Naive thymus-derived CD8-positive, alpha-beta T cell (primary cell): ENCODE measurements at regions not wholly inside any gene's neighbourhood (a gene's known extent, or its start where the extent isn't known, plus 50 kb on each side); places are given as distances from the start of the nearest gene placed in this dataset.
"Not testable (repeated sequence)": the region's sequence is repeated elsewhere in the genome, so short reads cannot be mapped to it uniquely, and the experiment has no call there.

Experiments
- ATAC-seq, 2 donors: fragments of 150-1000 bp; cut with Tn5 transposase in 1 of 2; sonication (Bioruptor Pico), chemical (Tn5 transposase) in 1 of 2; 1 replicate in 1 of 2; 2 replicates in 1 of 2; pipeline ENCODE4 v1.10.0; 2021; ENCODE audit warnings: mild to moderate bottlenecking in 2 of 2, moderate library complexity in 2 of 2
- POLR2A ChIA-PET: fragments of 350-600 bp; sonication (Branson Sonifier 250); formaldehyde crosslinking; loops from one replicate; lab custom pipeline; 2021; ENCODE audit warnings: antibody characterized with exemption; lab: Charles Lee
- DNase-seq, 10 donors: peaks; one replicate each; pipeline versions ENCODE4 v3.0.0 to v3.0.0-alpha.2; 2020 to 2022
- H3K27ac Mint-ChIP-seq, 10 donors: one replicate each; pipeline ENCODE4 v1.8.0; 2020 to 2022; ENCODE audit warnings: mild to moderate bottlenecking in 10 of 10, mixed read lengths in 10 of 10, moderate library complexity in 4 of 10, inconsistent platforms in 1 of 10
- H3K27me3 Mint-ChIP-seq, 5 donors: one replicate each; pipeline ENCODE4 v1.8.0; 2021 to 2022; ENCODE audit warnings: mixed read lengths in 5 of 5
- H3K36me3 Mint-ChIP-seq, 3 donors: one replicate each; pipeline ENCODE4 v1.8.0; 2020 to 2022; ENCODE audit warnings: mixed read lengths in 3 of 3, mild to moderate bottlenecking in 2 of 3, inconsistent platforms in 1 of 3
- H3K4me1 Mint-ChIP-seq, 4 donors: one replicate each; pipeline ENCODE4 v1.8.0; 2021 to 2022; ENCODE audit warnings: mixed read lengths in 4 of 4
- H3K4me3 Mint-ChIP-seq, 10 donors: one replicate each; pipeline ENCODE4 v1.8.0; 2020 to 2022; ENCODE audit warnings: mild to moderate bottlenecking in 10 of 10, mixed read lengths in 10 of 10, moderate library complexity in 6 of 10, inconsistent platforms in 1 of 10
- H3K9me3 Mint-ChIP-seq, 9 donors: one replicate each; pipeline ENCODE4 v1.8.0; 2020 to 2022; ENCODE audit warnings: mixed read lengths in 9 of 9, mild to moderate bottlenecking in 3 of 9, inconsistent platforms in 1 of 9, moderate library complexity in 1 of 9

GRCh38 chr6:109261811-109262210 is 120.5 kb downstream of the CD164 start:
- DNase-seq (no peak), ATAC-seq (no peak)
- H3K4me3 Mint-ChIP-seq: no peak overlapping the region
- H3K4me1 Mint-ChIP-seq: peaks cover 0 to 3% (median 1%) of the 10 kb centered on the region in 4 donors
- no peak overlapping the region for H3K27ac Mint-ChIP-seq
- POLR2A ChIA-PET: interaction anchor here (0.7 kb wide), 1 partner anchor 706 kb away, joined by 3 read pairs; no protein-coding TSS in a partner anchor
- peaks cover 0 to 2% (median 0%) of the 10 kb centered on the region in 5 donors for H3K27me3 Mint-ChIP-seq
- peaks cover 0 to under 1% (median 0%) of the 10 kb centered on the region in 9 donors for H3K9me3 Mint-ChIP-seq
- peaks cover 0 to 1% (median 0%) of the 10 kb centered on the region in 3 donors for H3K36me3 Mint-ChIP-seq

DNA sequence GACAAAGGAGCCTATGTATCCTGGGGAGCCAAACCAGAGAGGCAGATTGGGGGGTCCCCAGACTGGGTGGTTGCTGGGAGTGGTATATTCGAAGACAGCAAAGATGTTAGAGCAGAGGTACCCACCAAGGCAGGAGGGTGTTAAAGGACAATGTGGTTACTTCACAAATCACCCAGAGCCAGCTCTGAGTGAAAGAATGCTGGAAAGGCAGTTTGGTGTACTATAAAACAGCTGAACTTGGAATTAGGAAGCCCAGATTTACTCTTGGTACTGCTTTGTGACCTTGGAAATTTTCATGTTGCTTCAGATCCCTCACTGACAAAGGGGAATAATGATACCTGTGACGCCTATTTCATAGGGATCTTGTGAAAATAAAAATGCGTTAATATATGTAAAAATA is 121.6 kb downstream of the CD164 start:
- POLR2A ChIA-PET: no interaction called here
- Mint-ChIP-seq H3K36me3 (no peaks in the 10 kb centered on the region), H3K4me3 (no peak overlapping the region), H3K4me1 (peaks cover 0 to 3% (median 1%) of the 10 kb centered on the region in 4 donors), H3K9me3 (no peaks in the 10 kb centered on the region), H3K27ac (no peak overlapping the region), H3K27me3 (peaks cover 0 to 2% (median 0%) of the 10 kb centered on the region in 5 donors)
- DNase-seq: no peak
- ATAC-seq: no peak

DNA sequence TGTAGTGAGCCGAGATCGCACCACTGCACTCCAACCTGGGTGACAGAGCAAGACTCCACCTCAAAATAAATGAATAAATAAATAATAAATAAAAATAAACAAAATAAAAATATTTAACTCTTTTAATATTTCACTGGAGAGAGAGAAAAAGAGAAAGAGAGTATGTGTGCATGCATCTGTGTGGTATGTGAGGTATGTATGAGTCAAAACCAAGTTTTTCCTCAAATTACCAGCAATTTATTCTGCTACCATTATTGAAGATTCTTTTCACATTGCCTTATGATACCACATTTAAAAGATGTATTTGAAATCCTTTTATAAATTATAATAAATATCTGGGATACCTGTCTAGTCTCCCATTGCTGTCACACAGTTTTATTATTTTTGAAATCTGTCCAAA is 122.1 kb downstream of the CD164 start:
- POLR2A ChIA-PET: no interaction called here
- no peak overlapping the region for H3K4me3 Mint-ChIP-seq

DNA sequence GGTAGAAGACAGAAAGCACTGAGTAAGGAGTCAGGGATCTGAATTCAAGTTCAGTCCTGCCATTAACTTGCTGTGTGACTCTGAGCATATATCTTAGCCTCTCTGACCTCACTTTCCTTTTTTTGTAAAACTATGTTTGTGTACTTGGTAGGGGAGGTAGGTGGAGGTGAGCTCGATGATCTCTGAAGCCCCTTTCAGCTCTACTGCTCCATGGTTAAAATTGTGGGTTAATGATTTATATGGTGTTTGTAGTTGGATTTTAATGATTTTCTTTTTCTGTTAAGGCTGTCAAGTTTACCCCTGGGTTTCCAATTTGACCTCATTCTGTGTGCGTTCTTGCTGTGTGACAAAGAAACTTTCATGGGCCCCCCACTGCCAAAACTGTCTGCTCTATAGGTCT is 124.1 kb downstream of the CD164 start:
- H3K4me3 Mint-ChIP-seq: no peak overlapping the region

More for the DNA sequence above, 122.1 kb downstream of the CD164 start:
- Mint-ChIP-seq H3K36me3 (no peaks in the 10 kb centered on the region), H3K27me3 (peaks cover 0 to 2% (median 0%) of the 10 kb centered on the region in 5 donors), H3K4me1 (peaks cover 0 to 3% (median 1%) of the 10 kb centered on the region in 4 donors), H3K27ac (no peak overlapping the region), H3K9me3 (no peaks in the 10 kb centered on the region)
- ATAC-seq (no peak), DNase-seq (no peak)

DNA sequence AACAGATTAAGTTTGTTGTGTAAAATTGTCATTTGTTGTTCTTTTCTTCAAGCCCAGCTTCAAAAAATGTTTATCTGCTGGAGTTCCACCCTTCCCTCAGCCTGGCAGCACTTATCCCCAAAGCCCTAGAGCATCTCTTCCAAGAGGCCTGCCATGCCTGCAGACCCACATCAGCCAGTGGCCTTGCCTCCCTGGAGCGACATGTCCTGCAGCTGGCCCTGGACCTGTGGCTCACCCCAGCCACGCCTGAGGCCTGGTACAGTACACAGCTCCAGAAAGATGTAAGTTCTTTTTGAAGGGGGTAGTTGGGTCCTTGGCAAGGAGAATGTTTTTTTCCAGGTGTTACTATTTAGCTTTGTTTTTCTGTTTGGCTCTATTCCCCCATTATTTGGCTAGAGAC is 124.8 kb downstream of the CD164 start:
- Mint-ChIP-seq H3K27ac (no peak overlapping the region), H3K4me1 (no peaks in the 10 kb centered on the region), H3K4me3 (no peak overlapping the region), H3K27me3 (peaks cover 0 to 6% (median 1%) of the 10 kb centered on the region in 5 donors), H3K9me3 (no peaks in the 10 kb centered on the region), H3K36me3 (peaks cover 0 to 5% (median 0%) of the 10 kb centered on the region in 3 donors)
- no peak for ATAC-seq
- POLR2A ChIA-PET: no interaction called here
- DNase-seq: no peak

More for the DNA sequence above, 124.1 kb downstream of the CD164 start:
- ATAC-seq (no peak), DNase-seq (no peak)
- Mint-ChIP-seq H3K27ac (no peak overlapping the region), H3K27me3 (peaks cover 0 to 3% (median 0%) of the 10 kb centered on the region in 5 donors), H3K4me1 (peaks cover 0 to 2% (median 0%) of the 10 kb centered on the region in 4 donors), H3K36me3 (no peaks in the 10 kb centered on the region), H3K9me3 (no peaks in the 10 kb centered on the region)
- POLR2A ChIA-PET: no interaction called here

- no peak overlapping the region for H3K27ac Mint-ChIP-seq
- H3K4me3 Mint-ChIP-seq: no peak overlapping the region
- DNase-seq: no peak
- H3K36me3 Mint-ChIP-seq: peaks cover 0 to 7% (median 0%) of the 10 kb centered on the region in 3 donors
- peaks cover 1 to 10% (median 3%) of the 10 kb centered on the region in 5 donors for H3K27me3 Mint-ChIP-seq
- POLR2A ChIA-PET: no interaction called here
- no peaks in the 10 kb centered on the region for H3K9me3 Mint-ChIP-seq
- ATAC-seq: no peak
- no peaks in the 10 kb centered on the region for H3K4me1 Mint-ChIP-seq
Measured at GRCh38 chr6:109255946-109256640, 126.2 kb downstream of the CD164 start.

- no peak overlapping the region for H3K4me3 Mint-ChIP-seq
- no peaks in the 10 kb centered on the region for H3K4me1 Mint-ChIP-seq
- DNase-seq (no peak), ATAC-seq (no peak)
- no peaks in the 10 kb centered on the region for H3K9me3 Mint-ChIP-seq
- H3K36me3 Mint-ChIP-seq: peaks cover 0 to 7% (median 0%) of the 10 kb centered on the region in 3 donors
- POLR2A ChIA-PET: no interaction called here
- no peak overlapping the region for H3K27ac Mint-ChIP-seq
- peaks cover 1 to 10% (median 3%) of the 10 kb centered on the region in 5 donors for H3K27me3 Mint-ChIP-seq
Measured at GRCh38 chr6:109255087-109255486, 127.2 kb downstream of the CD164 start.

DNA sequence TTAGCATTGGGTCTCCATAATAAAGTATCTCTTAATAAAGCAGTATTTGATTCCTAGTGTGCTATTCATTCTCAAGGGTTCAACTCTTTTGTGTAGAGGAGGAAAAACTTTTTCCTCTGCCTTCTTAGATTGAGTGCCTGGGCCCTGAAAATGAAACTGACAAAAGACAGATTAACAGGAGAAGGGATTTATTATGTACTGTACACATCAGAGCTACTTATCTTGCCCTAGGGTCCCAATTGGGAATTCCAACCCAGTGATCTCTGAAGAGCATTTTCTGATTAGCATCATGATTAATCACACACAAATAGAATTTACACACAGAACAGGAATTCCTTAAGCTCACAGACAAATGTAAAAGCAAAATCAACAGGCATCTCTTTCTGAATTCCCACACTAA is 128.9 kb downstream of the CD164 start:
- DNase-seq (no peak), ATAC-seq (no peak)
- H3K4me3 Mint-ChIP-seq: no peak overlapping the region
- no peaks in the 10 kb centered on the region for H3K9me3 Mint-ChIP-seq
- peaks cover 0 to 7% (median 0%) of the 10 kb centered on the region in 3 donors for H3K36me3 Mint-ChIP-seq
- H3K27ac Mint-ChIP-seq: no peak overlapping the region
- POLR2A ChIA-PET: no interaction called here
- H3K4me1 Mint-ChIP-seq: no peaks in the 10 kb centered on the region
- peaks cover 1 to 10% (median 3%) of the 10 kb centered on the region in 5 donors for H3K27me3 Mint-ChIP-seq

DNA sequence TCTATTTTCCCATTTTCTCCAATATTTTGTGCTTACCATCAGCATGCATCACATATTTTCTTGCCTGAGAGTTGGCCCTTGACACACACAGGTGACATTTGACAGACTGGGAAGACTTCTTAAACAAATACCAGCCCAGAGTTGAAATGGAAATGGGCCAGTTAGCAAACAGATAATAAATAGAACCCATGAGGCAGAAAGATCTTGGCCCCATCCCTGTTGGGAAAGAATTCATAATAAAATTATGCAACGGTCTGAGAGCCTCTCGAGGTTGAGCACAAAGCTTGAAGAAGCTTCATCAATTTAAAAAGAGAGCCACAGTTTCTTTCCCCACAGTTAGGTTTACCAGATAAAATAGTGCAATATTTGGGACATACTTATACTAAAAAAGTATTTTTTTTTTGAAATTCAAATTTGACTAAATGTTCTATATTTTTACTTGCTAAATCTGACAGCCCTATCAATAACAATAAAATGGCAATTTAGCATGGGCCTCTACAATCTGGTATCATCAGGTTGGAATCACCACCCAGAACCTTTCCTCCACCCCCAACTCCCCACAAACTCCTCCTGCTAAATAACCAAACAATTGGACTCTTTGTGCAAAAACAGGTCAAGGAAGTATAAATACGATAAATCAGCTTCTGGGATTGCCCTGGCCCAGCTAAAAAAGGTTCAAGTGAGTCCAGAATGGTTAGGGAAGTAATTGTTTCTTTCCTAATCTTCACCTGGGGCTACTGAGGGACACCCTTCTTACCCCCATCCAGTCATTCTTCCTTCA is 129.8 kb downstream of the CD164 start:
- ATAC-seq: no peak
- Mint-ChIP-seq H3K27me3 (peaks cover 1 to 10% (median 3%) of the 10 kb centered on the region in 5 donors), H3K36me3 (peaks cover 0 to 7% (median 0%) of the 10 kb centered on the region in 3 donors), H3K4me1 (no peaks in the 10 kb centered on the region), H3K9me3 (no peaks in the 10 kb centered on the region), H3K4me3 (no peak overlapping the region), H3K27ac (no peak overlapping the region)
- POLR2A ChIA-PET: no interaction called here
- no peak for DNase-seq

DNA sequence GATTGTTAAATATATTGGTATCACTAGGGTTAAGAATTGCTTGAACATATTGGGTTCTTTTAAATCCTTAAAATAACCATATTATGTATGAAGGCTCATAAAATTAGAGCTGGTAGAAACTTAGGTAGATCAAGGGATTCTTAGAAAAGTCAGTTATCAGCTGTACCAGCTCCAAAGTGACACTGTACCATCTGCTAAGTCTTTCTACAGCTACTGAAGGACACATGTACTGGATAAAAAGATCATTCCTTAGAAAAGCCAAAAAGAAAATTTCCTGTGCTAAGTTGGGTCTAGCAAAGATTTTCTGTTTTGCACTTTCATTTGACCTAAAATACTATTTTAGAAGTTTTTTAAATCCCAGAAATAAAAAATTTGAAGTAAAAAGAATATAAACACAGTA is 130.4 kb downstream of the CD164 start:
- POLR2A ChIA-PET: no interaction called here
- Mint-ChIP-seq H3K27me3 (peaks cover 1 to 10% (median 3%) of the 10 kb centered on the region in 5 donors), H3K27ac (no peak overlapping the region), H3K9me3 (no peaks in the 10 kb centered on the region), H3K4me1 (no peaks in the 10 kb centered on the region), H3K4me3 (no peak overlapping the region), H3K36me3 (peaks cover 0 to 7% (median 0%) of the 10 kb centered on the region in 3 donors)
- DNase-seq: no peak
- ATAC-seq: no peak

DNA sequence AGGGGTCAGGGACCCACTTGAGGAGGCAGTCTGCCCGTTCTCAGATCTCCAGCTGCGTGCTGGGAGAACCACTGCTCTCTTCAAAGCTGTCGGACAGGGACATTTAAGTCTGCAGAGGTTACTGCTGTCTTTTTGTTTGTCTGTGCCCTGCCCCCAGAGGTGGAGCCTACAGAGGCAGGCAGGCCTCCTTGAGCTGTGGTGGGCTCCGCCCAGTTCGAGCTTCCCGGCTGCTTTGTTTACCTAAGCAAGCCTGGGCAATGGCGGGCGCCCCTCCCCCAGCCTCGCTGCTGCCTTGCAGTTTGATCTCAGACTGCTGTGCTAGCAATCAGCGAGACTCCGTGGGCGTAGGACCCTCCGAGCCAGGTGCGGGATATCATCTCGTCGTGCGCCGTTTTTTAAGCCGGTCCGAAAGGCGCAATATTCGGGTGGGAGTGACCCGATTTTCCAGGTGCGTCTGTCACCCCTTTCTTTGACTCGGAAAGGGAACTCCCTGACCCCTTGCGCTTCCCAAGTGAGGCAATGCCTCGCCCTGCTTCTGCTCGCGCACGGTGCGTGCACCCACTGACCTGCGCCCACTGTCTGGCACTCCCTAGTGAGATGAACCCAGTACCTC is 131.6 kb downstream of the CD164 start:
- peaks cover 1 to 10% (median 3%) of the 10 kb centered on the region in 5 donors for H3K27me3 Mint-ChIP-seq

DNA sequence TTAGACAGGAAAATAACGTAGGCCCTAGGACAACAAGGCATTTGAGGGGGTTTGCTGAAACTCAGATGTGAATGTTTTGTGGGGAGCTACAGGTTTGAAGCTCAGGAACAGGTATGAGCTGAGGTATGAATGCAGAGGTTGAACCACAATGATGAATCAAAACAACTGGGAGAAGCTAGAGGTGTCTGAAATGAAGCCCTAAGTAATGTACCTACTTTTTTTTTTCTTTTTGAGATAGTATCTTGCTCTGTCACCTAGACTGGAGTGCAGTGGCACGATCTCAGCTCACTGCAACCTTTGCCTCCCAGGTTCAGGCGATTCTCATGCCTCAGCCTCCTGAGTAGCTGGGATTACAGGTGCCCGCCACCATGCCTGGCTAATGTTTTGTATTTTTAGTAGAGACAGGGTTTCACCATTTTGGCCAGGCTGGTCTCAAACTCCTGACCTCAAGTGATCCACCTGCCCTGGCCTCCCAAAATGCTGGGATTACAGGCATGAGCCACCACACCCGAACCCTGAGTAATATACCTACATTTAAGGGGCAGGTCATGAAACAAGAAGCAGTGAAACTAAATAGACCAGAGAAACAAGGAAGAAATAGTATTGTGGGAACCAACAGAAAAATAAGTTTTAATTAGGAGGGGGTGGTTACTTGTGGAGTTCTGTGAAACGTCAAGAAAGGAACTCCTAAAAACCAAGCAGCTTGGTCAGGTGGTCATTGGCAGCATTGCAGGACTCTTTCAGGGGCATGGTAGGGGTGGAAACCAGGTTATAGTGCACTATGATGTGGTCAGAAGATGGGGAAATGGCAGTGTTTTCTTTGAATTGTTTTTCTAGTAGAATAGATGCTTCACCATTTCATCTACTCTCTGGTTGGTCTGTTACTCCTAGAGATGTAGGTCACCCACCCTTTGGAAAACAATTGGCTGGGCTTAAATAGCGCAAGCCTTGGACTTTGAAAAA is 138.1 kb downstream of the CD164 start:
- POLR2A ChIA-PET: no interaction called here
- DNase-seq: no peak
- H3K4me1 Mint-ChIP-seq: peaks cover 7 to 14% (median 12%) of the 10 kb centered on the region in 4 donors

More for the DNA sequence above, 131.6 kb downstream of the CD164 start:
- H3K4me1 Mint-ChIP-seq, H3K27ac Mint-ChIP-seq, H3K36me3 Mint-ChIP-seq, ATAC-seq, H3K9me3 Mint-ChIP-seq, DNase-seq, H3K4me3 Mint-ChIP-seq, POLR2A ChIA-PET: not testable (repeated sequence)

More for the DNA sequence above, 138.1 kb downstream of the CD164 start:
- H3K27me3 Mint-ChIP-seq: no peaks in the 10 kb centered on the region
- peak overlapping the region in 2 of 10 donors; percentile 9 to 62 for H3K4me3 Mint-ChIP-seq
- peak overlapping the region in 2 of 10 donors; percentile 3 to 60 for H3K27ac Mint-ChIP-seq
- no peak for ATAC-seq
- H3K9me3 Mint-ChIP-seq: peaks cover 0 to 2% (median 0%) of the 10 kb centered on the region in 9 donors
- no peaks in the 10 kb centered on the region for H3K36me3 Mint-ChIP-seq
